ENCODE measurements at regions not wholly inside any gene's neighbourhood (a gene's known extent, or its start where the extent isn't known, plus 50 kb on each side); places are given as distances from the start of the nearest gene placed in this dataset.
"Not testable (repeated sequence)": the region's sequence is repeated elsewhere in the genome, so short reads cannot be mapped to it uniquely, and the experiment has no call there.

DNA sequence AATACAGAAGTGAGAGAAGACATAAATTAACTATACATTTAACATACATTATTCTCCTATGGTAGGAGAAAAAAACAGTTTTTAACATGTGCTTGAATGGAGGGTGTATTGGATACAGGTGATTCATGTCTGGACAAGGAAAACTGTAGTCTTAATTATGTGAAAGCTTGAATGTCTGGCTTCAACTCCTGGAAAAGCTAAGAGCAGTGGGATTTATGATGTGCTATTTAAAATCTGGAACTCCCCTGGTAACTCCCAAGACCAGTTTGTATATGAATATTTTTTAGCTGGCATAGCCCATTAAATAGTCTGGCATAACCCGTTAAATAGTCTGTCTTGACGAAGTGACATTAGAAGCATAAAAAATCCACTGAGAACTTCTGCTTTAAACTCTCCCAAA lies 410.0 kb upstream of the PTCHD4 start:
- H3K27me3 Mint-ChIP-seq, result no peaks in the 10 kb centered on the region
- CTCF ChIA-PET, result no interaction called here
- no peaks in the 10 kb centered on the region for H3K36me3 Mint-ChIP-seq (ENCODE audit: low read depth)
- H3K27ac Mint-ChIP-seq, result no peak overlapping the region
- no peak overlapping the region for H3K4me3 Mint-ChIP-seq
- peaks cover 5% of the 10 kb centered on the region for H3K9me3 Mint-ChIP-seq
- no peak for DNase-seq
- no peaks in the 10 kb centered on the region for H3K4me1 Mint-ChIP-seq
- POLR2A ChIA-PET, result no interaction called here

DNA sequence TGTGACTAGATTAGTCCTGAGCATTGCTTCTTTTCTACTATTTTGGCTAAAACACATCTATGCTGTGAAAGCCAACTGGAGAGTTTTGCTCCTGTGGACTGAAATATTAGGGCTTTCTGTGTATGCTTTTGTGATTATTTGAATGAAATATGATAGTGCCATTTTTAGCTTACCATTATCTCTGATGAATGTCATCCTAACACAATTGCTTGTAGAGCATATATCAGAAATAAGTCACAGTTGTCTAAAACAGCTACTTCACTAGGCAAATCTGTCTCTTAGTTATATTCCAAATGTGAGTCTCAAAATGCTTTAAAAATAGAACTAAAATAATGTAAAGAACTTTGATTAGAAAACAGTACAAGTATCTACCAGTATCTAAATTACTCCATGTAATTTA lies 401.4 kb upstream of the PTCHD4 start:
- POLR2A ChIA-PET, result no interaction called here
- H3K4me1 Mint-ChIP-seq, result no peaks in the 10 kb centered on the region

DNA sequence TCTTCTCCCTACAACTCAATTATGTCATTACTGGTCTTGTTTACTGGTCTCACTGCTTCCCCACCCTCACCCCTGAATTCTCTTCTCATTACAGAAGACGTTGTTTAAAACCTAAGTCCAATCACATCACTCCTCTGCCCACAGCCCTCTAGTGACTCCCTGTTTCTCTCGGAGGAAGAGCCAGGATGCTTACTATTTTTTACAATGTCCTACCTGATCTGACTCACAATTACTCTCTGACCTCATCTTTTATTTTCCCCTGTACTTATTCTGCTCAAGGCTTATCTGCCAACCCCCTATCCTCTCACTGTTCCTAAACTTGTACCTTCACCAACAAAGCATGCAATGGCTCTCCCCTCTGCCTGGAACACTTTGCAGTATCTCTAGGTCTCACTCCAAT lies 400.4 kb upstream of the PTCHD4 start:
- H3K27me3 Mint-ChIP-seq, result no peaks in the 10 kb centered on the region
- H3K9me3 Mint-ChIP-seq, result peaks cover 3% of the 10 kb centered on the region
- POLR2A ChIA-PET, result no interaction called here
- H3K36me3 Mint-ChIP-seq (ENCODE audit: low read depth), result no peaks in the 10 kb centered on the region
- no peaks in the 10 kb centered on the region for H3K4me1 Mint-ChIP-seq
- no peak for DNase-seq
- no peak overlapping the region for H3K4me3 Mint-ChIP-seq
- CTCF ChIA-PET, result no interaction called here
- H3K27ac Mint-ChIP-seq, result no peak overlapping the region

More for the DNA sequence above, 401.4 kb upstream of the PTCHD4 start:
- no peak overlapping the region for H3K4me3 Mint-ChIP-seq
- H3K36me3 Mint-ChIP-seq (ENCODE audit: low read depth), result no peaks in the 10 kb centered on the region
- peaks cover 3% of the 10 kb centered on the region for H3K9me3 Mint-ChIP-seq
- no peaks in the 10 kb centered on the region for H3K27me3 Mint-ChIP-seq
- no peak for DNase-seq
- H3K27ac Mint-ChIP-seq, result no peak overlapping the region
- CTCF ChIA-PET, result no interaction called here

DNA sequence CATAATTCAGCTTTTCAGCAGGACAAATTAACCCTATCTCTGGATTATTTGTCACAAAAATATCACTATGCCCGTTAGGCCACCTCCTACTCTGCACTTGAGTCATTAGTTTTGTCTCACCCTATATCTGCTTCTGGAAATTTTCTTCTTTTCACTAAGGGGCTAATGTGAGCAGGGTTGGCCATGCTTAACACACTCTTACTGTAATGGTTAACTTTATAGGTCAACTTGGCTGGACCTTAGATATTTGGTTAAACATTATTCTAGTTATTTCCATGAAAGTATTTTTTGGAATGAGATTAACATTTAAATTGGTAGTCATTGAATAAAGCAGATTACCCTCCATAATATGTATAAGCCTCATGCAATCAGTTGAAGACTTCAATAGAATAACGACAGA lies 394.6 kb upstream of the PTCHD4 start:
- no peak overlapping the region for H3K27ac Mint-ChIP-seq
- DNase-seq, result no peak
- H3K36me3 Mint-ChIP-seq (ENCODE audit: low read depth), result no peaks in the 10 kb centered on the region
- no peaks in the 10 kb centered on the region for H3K4me1 Mint-ChIP-seq
- ChIA-PET POLR2A (no interaction called here), CTCF (no interaction called here)
- no peaks in the 10 kb centered on the region for H3K27me3 Mint-ChIP-seq
- H3K9me3 Mint-ChIP-seq, result no peaks in the 10 kb centered on the region
- no peak overlapping the region for H3K4me3 Mint-ChIP-seq

DNA sequence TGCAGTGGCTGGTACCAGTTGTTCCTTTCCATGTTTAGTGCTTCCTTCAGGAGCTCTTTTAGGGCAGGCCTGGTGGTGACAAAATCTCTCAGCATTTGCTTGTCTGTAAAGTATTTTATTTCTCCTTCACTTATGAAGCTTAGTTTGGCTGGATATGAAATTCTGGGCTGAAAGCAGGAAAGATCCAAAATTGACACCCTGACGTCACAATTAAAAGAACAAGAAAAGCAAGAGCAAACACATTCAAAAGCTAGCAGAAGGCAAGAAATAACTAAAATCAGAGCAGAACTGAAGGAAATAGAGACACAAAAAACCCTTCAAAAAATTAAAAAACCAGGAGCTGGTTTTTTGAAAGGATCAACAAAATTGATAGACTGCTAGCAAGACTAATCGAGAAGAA lies 382.4 kb upstream of the PTCHD4 start:
- H3K27me3 Mint-ChIP-seq; H3K36me3 Mint-ChIP-seq (ENCODE audit: low read depth); POLR2A ChIA-PET; DNase-seq; H3K4me1 Mint-ChIP-seq; CTCF ChIA-PET; H3K27ac Mint-ChIP-seq; H3K4me3 Mint-ChIP-seq: not testable (repeated sequence)
- peaks cover 13% of the 10 kb centered on the region for H3K9me3 Mint-ChIP-seq

DNA sequence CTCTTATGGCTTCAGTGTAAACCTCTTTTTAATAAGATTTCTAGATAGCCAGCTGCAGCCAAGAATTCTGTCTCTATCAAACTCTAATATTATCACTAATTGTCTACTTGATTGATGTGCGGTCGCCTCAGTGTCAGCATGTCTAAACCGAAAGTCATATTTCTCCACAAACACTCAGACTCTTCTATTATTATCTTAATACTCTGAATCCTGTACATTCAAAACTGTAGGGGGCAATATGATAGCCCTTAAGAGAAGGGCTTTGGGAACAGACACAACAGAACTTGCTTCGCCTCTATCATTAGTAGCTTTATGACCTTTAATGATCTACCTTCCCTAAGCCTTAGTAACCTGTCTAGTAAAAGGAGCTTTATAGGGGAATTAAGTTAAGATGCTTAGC lies 379.7 kb upstream of the PTCHD4 start:
- no peaks in the 10 kb centered on the region for H3K36me3 Mint-ChIP-seq (ENCODE audit: low read depth)
- H3K27ac Mint-ChIP-seq, result no peak overlapping the region
- POLR2A ChIA-PET, result no interaction called here
- no peak overlapping the region for H3K4me3 Mint-ChIP-seq
- CTCF ChIA-PET, result no interaction called here
- no peaks in the 10 kb centered on the region for H3K27me3 Mint-ChIP-seq
- no peak for DNase-seq
- H3K4me1 Mint-ChIP-seq, result no peaks in the 10 kb centered on the region
- peaks cover 11% of the 10 kb centered on the region for H3K9me3 Mint-ChIP-seq

DNA sequence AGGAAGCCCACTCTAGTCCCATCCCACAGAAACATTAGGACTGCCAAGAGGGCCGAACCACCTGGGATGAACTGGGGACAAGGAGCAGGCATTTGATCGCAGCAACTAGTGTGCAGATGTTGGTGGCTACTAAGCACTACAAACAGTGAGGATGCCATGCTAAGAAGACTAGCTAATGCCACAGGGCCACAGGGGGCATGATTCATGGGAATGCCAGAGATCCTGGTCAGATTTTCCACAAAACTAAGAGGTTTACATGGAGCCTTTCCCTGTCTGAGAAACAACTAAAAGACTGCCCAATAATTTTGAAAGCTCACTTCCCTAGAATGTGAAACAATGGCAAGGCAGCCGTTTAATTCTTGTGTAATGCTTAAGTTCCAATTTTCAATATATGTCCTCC lies 375.9 kb upstream of the PTCHD4 start:
- H3K9me3 Mint-ChIP-seq, result peaks cover 3% of the 10 kb centered on the region
- POLR2A ChIA-PET, result no interaction called here
- no peaks in the 10 kb centered on the region for H3K27me3 Mint-ChIP-seq

DNA sequence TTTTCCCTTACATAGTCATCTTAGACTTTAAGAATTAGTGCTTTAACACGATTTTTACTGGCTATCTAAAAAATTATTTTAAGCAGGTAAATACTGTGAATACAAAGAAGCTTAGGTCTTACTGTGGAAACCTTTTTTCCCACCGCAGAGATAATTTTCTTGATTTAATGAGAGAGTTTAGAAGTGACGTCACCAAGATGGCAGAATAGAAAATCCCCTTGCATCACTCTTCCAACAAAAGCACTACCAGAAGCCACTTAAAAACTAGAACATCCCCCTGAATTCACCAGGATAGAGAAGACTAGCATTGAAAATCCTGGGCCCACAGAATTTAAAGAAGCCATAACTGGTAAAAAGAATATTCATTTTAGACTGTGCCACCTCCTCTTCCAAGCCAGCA lies 375.4 kb upstream of the PTCHD4 start:
- ChIA-PET POLR2A (no interaction called here), CTCF (no interaction called here)
- Mint-ChIP-seq H3K27ac (no peak overlapping the region), H3K27me3 (no peaks in the 10 kb centered on the region), H3K4me1 (no peaks in the 10 kb centered on the region), H3K36me3 (ENCODE audit: low read depth) (no peaks in the 10 kb centered on the region), H3K4me3 (no peak overlapping the region), H3K9me3 (peaks cover 1% of the 10 kb centered on the region)
- no peak for DNase-seq

More for the DNA sequence above, 375.9 kb upstream of the PTCHD4 start:
- CTCF ChIA-PET, result no interaction called here
- DNase-seq, result no peak
- H3K36me3 Mint-ChIP-seq (ENCODE audit: low read depth), result no peaks in the 10 kb centered on the region
- H3K4me3 Mint-ChIP-seq, result no peak overlapping the region
- H3K27ac Mint-ChIP-seq, result no peak overlapping the region
- H3K4me1 Mint-ChIP-seq, result no peaks in the 10 kb centered on the region

DNA sequence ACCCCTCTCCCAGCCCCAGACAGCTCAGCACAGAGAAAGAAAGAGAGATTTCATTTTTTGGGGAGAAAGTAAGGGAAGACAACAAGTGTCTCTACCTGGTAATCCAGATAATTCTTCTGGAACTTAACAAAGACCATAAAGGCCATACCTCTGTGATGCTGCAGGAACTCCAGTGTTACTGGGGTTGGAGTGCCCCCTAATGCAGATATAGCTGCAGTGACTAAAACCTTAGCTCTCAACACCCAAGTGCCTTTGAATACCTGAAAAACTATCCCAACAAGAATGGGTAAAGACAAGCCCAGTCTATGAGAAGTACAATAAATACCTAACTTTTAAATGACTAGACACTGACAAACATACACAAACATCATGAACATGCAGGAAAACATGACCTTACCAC lies 365.3 kb upstream of the PTCHD4 start:
- Mint-ChIP-seq H3K4me1 (no peaks in the 10 kb centered on the region), H3K9me3 (peaks cover 3% of the 10 kb centered on the region), H3K27me3 (no peaks in the 10 kb centered on the region), H3K27ac (no peak overlapping the region), H3K4me3 (no peak overlapping the region), H3K36me3 (ENCODE audit: low read depth) (no peaks in the 10 kb centered on the region)
- DNase-seq, result no peak
- ChIA-PET CTCF (no interaction called here), POLR2A (no interaction called here)

DNA sequence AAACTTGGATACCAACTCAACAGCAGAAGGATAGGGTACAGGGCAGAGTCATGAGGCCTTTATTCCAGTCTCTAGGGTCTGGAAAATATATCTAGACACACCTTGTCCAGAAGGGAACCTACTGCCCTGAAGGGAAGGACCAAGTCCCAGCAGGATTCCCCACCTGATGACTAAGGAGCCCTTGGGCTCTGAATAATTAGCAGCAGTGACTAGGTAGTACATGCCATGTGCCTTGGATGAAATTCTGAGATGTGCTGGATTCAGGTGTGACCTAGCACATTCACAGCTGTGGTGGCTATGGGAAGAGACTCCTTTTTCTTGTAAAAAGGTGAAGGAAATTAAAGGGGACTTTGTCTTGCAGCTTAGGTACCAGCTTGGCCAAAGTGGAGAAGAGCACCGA lies 364.3 kb upstream of the PTCHD4 start:
- Mint-ChIP-seq H3K9me3 (peaks cover 3% of the 10 kb centered on the region), H3K36me3 (ENCODE audit: low read depth) (no peaks in the 10 kb centered on the region), H3K4me3 (no peak overlapping the region), H3K27ac (no peak overlapping the region), H3K27me3 (no peaks in the 10 kb centered on the region), H3K4me1 (no peaks in the 10 kb centered on the region)
- ChIA-PET CTCF (no interaction called here), POLR2A (no interaction called here)
- no peak for DNase-seq

DNA sequence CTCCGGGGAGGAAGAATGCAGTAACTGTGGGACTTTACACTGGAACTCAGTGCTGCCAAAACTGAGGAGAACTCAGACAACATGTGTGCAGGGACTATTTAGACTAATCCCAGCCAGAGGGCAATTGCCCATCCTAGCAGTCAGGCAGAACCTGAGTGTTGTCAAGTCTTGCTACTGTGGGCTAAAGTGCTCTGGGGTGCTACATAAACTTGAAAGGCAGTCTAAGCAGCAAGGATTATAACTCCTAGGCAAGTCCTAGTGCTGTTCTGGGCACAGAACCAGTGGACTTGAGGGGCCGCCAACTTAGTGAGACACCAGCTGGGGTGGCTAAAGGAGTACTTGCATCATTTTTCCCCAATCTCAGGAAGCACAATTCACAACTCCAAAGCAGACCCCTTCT lies 363.8 kb upstream of the PTCHD4 start:
- no peak overlapping the region for H3K27ac Mint-ChIP-seq
- CTCF ChIA-PET, result no interaction called here

DNA sequence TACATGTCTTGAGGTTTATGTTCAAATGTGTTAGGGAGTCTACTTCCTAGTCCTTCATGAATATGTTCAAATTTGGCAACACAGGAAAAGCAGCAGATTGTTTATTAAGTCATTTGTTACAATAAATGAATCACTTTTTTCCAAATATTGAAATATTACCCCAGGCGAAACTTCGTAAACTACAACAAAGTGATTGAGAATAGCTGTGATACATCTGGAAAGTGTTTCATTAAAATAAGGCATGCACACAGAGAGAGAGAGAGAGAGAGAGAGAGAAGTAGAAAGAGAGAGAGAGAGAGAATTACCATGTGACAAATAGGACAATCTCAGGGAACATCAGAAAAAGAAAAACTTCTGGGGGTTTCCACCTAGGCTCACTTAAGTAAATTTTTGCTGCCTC lies 363.1 kb upstream of the PTCHD4 start:
- peaks cover 3% of the 10 kb centered on the region for H3K9me3 Mint-ChIP-seq
- H3K36me3 Mint-ChIP-seq (ENCODE audit: low read depth), result no peaks in the 10 kb centered on the region
- no peak overlapping the region for H3K4me3 Mint-ChIP-seq
- ChIA-PET POLR2A (no interaction called here), CTCF (no interaction called here)
- no peak for DNase-seq
- H3K27me3 Mint-ChIP-seq, result no peaks in the 10 kb centered on the region
- no peaks in the 10 kb centered on the region for H3K4me1 Mint-ChIP-seq
- no peak overlapping the region for H3K27ac Mint-ChIP-seq

More for the DNA sequence above, 363.8 kb upstream of the PTCHD4 start:
- no peak for DNase-seq
- Mint-ChIP-seq H3K27me3 (no peaks in the 10 kb centered on the region), H3K4me1 (no peaks in the 10 kb centered on the region), H3K4me3 (no peak overlapping the region), H3K36me3 (ENCODE audit: low read depth) (no peaks in the 10 kb centered on the region), H3K9me3 (peaks cover 3% of the 10 kb centered on the region)
- POLR2A ChIA-PET, result no interaction called here

DNA sequence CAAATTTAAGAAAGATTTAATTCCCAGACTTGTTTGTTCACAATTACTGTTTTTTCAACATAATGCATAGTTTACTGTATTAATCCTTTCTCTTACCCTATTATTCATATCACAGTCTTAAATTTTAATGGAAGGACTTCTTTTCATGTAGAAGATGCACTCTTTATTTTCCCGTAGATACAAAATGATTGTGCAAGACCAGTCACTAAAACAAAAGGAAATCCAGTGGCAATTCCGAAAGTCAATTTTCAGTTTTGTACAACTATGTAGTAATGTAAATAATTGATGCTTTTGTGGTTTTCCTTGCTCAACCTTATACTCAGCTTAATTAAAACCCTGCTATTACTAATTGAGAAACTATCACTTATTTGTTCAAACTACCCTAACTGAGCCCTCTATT lies 361.5 kb upstream of the PTCHD4 start:
- peaks cover 3% of the 10 kb centered on the region for H3K9me3 Mint-ChIP-seq
- POLR2A ChIA-PET, result no interaction called here
- H3K27ac Mint-ChIP-seq, result no peak overlapping the region
- H3K4me3 Mint-ChIP-seq, result no peak overlapping the region
- no peaks in the 10 kb centered on the region for H3K4me1 Mint-ChIP-seq
- CTCF ChIA-PET, result no interaction called here
- DNase-seq, result no peak
- H3K27me3 Mint-ChIP-seq, result no peaks in the 10 kb centered on the region
- no peaks in the 10 kb centered on the region for H3K36me3 Mint-ChIP-seq (ENCODE audit: low read depth)

DNA sequence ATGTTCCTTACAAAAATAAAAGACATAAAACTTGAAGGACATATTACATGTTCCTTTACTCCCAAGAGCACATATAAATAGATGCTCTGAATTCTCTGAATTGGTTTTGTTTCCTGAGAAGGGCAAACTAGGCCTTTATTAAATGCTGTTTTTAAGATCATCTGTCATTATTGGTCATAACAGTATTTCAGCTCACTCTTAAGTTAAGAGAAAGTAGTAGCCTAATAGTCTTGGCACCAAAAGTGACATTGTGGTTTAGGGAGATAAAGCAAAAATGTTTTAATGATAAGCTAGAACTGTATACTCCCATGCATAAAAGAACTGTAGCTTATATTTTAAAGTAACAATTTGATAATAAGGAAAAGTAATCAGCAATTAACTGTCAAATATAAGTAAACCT lies 361.1 kb upstream of the PTCHD4 start:
- ChIA-PET CTCF (no interaction called here), POLR2A (no interaction called here)
- Mint-ChIP-seq H3K4me1 (no peaks in the 10 kb centered on the region), H3K27ac (no peak overlapping the region), H3K36me3 (ENCODE audit: low read depth) (no peaks in the 10 kb centered on the region), H3K9me3 (no peaks in the 10 kb centered on the region), H3K4me3 (no peak overlapping the region), H3K27me3 (no peaks in the 10 kb centered on the region)
- DNase-seq, result no peak

DNA sequence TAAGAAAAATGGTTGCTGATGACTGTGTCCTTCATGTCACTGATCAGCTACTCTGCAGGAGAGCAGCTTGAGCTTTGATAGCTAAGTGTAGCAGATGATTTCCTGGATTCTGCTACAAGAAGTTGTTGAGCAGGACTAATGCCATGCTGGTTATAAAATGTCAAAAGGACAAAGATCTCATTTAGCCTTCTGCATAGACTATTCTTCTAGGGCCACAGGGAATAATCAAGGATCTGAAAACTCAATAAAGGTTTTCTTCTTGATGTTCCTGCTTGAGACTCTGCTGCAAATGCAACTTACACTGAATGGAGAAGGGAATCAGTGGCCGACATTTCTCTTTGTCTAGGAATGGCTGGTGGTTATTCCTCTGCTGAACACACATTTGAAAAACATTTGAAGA lies 360.3 kb upstream of the PTCHD4 start:
- Mint-ChIP-seq H3K4me1 (no peaks in the 10 kb centered on the region), H3K27me3 (no peaks in the 10 kb centered on the region), H3K9me3 (no peaks in the 10 kb centered on the region), H3K36me3 (ENCODE audit: low read depth) (no peaks in the 10 kb centered on the region), H3K4me3 (no peak overlapping the region), H3K27ac (no peak overlapping the region)
- DNase-seq, result no peak
- CTCF ChIA-PET, result no interaction called here
- POLR2A ChIA-PET, result no interaction called here

Data from activated CD4-positive, alpha-beta memory T cell treated with anti-CD3 and anti-CD28 coated beads, Interleukin-2, amount 10 ng/mL, durations not matched to agents 7 days and 5 days (primary cell).